ENCODE measurements at regions not wholly inside any gene's neighbourhood (a gene's known extent, or its start where the extent isn't known, plus 50 kb on each side); places are given as distances from the start of the nearest gene placed in this dataset.

DNA sequence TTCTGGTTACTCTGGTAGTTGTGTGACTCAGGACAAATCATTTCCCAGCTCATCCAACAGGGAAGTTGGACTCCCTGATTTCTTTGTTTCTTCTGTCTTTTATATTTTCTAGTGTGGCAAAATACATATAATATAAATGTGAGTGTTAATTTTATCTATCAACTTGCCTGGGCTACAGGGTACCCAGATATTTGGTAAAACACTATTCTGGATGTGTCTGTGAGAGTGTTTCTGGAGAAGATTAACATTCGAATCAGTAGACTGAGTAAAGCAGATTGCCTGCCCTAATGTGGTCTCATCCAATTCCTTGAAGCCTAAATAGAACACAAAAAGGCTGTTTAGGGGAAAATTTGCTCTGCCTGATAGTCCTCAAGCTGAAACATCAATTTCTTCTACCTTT, 91.1 kb upstream of the EPCAM start:
- Histone ChIP-seq H3K27me3 (ENCODE audit: low read depth) (no peaks in the 10 kb centered on the region), H3K9me3 (no peaks in the 10 kb centered on the region), H3K4me3 (no peak overlapping the region), H3K27ac (no peak overlapping the region), H3K4me1 (peaks cover 4% of the 10 kb centered on the region), H3K36me3 (no peaks in the 10 kb centered on the region)
- TF ChIP-seq CTCF (IDR thresholded peaks at IDR 0.05) = no peak
- DNase-seq = no peak
- intact Hi-C loops (cut with DNase I) = no loop called here
- no peak for ATAC-seq

DNA sequence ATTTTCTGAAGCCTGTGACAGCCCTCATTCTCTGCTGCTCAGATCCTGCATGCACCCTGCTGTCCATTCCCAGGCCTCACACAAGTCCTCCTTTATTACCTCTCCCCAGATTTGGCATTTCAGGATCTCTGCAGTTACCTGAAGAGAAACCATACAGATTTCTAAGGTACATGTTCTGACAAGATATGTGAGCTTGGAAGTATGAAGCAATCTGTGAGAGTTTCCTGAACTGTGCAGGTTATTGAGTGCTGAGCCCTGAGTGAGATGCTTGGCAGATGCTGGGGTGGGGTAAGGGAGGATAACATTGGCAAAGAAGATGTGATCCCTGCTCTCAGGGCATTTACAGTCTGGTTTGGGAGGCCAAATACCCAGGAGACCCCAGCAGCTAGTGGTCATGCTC, 91.9 kb upstream of the EPCAM start:
- Histone ChIP-seq H3K9me3 (no peaks in the 10 kb centered on the region), H3K4me1 (peaks cover 12% of the 10 kb centered on the region), H3K36me3 (no peaks in the 10 kb centered on the region), H3K27ac (no peak overlapping the region), H3K4me3 (no peak overlapping the region), H3K27me3 (ENCODE audit: low read depth) (no peaks in the 10 kb centered on the region)
- no peak for DNase-seq
- TF ChIP-seq CTCF (IDR thresholded peaks at IDR 0.05) = no peak
- ATAC-seq = no peak
- intact Hi-C loops (cut with DNase I) = no loop called here

- H3K27me3 ChIP-seq (ENCODE audit: low read depth) = no peaks in the 10 kb centered on the region
- ATAC-seq = no peak
- intact Hi-C loops (cut with DNase I) = no loop called here
These were observed 93.0 kb upstream of the EPCAM start for GRCh38 chr2:47276061-47276460.

GRCh38 chr2:47274054-47274782, 94.9 kb upstream of the EPCAM start:
- intact Hi-C loops (cut with DNase I) = no loop called here

More at GRCh38 chr2:47276061-47276460, 93.0 kb upstream of the EPCAM start:
- Histone ChIP-seq H3K27ac (no peak overlapping the region), H3K9me3 (no peaks in the 10 kb centered on the region), H3K4me3 (no peak overlapping the region), H3K36me3 (no peaks in the 10 kb centered on the region), H3K4me1 (peaks cover 21% of the 10 kb centered on the region)
- TF ChIP-seq CTCF (IDR thresholded peaks at IDR 0.05) = no peak
- no peak for DNase-seq

GRCh38 chr2:47272905-47273758, 96.0 kb upstream of the EPCAM start:
- H3K9me3 ChIP-seq = no peaks in the 10 kb centered on the region
- intact Hi-C loops (cut with DNase I) = no loop called here
- TF ChIP-seq CTCF (IDR thresholded peaks at IDR 0.05) = no peak
- H3K36me3 ChIP-seq = no peaks in the 10 kb centered on the region
- H3K4me3 ChIP-seq = peak overlapping the region; percentile 51
- peak overlapping the region; percentile 74 for H3K27ac ChIP-seq
- DNase-seq = no peak
- no peaks in the 10 kb centered on the region for H3K27me3 ChIP-seq (ENCODE audit: low read depth)
- peaks cover 33% of the 10 kb centered on the region for H3K4me1 ChIP-seq
- ATAC-seq = peak in 1 of 2 donors; percentile 1

More at GRCh38 chr2:47274054-47274782, 94.9 kb upstream of the EPCAM start:
- no peak for DNase-seq
- H3K4me3 ChIP-seq = no peak overlapping the region
- no peak for TF ChIP-seq CTCF (IDR thresholded peaks at IDR 0.05)
- H3K4me1 ChIP-seq = peaks cover 30% of the 10 kb centered on the region
- H3K36me3 ChIP-seq = no peaks in the 10 kb centered on the region
- no peak overlapping the region for H3K27ac ChIP-seq
- no peaks in the 10 kb centered on the region for H3K27me3 ChIP-seq (ENCODE audit: low read depth)
- no peaks in the 10 kb centered on the region for H3K9me3 ChIP-seq
- no peak for ATAC-seq

Data from lower lobe of right lung (tissue), 2 donors.